NCI-H128 (cell line): ENCODE measurements at regions not wholly inside any gene's neighbourhood (a gene's known extent, or its start where the extent isn't known, plus 50 kb on each side); places are given as distances from the start of the nearest gene placed in this dataset.

Experiments used
- DNase-seq: peaks from one replicate; lab custom pipeline; 2025; ENCODE audit not compliant: unreplicated experiment; lab: John Stamatoyannopoulos, UW

DNA sequence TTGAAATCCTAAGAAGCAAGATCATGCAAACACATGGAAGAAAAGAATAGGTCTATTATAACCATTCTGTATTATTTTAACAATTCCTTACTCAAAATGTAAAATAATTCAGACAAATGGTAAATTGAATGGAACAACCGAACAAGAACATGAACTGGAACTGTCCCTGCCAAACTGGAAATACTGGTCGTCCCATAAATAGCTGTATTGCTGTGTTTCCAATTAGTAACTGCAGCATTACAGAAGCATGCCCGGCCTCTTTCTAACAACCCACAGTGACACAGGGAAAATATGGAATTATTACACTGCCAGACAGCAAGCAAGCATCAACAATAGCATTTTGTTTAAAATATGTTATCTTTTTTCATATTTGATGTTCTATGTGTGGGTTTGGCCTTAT lies 1138.5 kb upstream of the PHF14 start:
- no peak for DNase-seq

- no peak for DNase-seq
Measured at GRCh38 chr7:9836671-9837070, 1137.0 kb upstream of the PHF14 start.

DNA sequence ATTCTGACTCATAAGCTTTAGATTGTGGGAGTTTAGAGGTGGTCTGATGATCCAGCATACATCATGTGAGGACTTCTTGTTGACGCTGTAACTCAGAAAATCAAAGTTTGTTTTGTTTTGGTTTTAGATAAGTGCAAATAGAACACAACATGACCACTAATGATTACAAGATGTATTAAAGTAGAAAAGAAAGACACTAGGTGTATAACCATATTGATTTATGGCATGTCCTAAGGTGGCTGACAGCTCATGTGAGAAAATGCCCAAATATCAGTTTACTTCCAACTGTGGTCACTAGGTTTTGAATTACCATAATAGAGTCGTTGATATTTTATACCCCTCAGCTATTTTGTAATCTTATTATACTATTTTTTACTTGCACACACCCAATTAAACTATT lies 1131.4 kb upstream of the PHF14 start:
- DNase-seq, result no peak

GRCh38 chr7:9846902-9847301 lies 1126.8 kb upstream of the PHF14 start:
- DNase-seq, result no peak

DNA sequence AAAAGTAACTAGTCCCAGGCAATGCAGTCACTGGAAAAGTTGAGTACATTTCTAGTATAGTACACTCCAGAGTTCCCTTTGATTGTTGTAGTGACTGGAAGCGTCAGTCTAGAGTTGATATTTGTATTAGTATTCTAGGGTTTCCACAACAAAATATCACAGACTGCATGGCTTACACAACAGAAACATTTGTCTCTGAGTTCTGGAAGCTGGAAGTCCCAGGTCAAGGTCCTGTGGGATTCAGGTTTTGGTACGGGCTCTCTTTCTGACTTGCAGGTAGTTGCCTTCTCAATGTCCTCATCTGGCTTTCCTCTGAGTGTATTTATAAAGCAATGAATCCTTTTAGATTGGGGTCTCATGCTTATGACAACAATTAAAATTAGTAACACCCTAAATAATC lies 1119.1 kb upstream of the PHF14 start:
- no peak for DNase-seq

GRCh38 chr7:9856668-9857067 lies 1117.0 kb upstream of the PHF14 start:
- DNase-seq, result no peak

DNA sequence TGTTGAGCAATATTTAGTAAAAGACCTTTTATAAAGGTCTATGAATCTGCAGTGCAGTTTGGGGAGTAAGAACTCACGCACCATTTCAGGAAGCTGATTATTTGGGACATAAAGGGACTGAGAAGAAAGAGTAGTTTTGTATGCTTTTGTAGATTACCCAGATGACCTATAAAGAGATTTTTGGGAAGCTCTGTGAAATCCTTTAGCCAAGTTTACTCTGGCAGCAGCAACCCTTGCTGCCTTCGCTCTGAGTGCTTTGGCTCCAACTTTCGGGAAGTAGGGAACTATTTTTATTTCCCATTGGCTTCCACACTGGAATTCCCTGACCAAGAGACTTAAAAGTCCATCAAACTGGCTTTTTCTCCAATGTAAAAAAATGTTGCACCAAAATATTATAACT lies 1110.1 kb upstream of the PHF14 start:
- DNase-seq, result no peak

GRCh38 chr7:9869151-9869550 lies 1104.5 kb upstream of the PHF14 start:
- DNase-seq, result no peak

DNA sequence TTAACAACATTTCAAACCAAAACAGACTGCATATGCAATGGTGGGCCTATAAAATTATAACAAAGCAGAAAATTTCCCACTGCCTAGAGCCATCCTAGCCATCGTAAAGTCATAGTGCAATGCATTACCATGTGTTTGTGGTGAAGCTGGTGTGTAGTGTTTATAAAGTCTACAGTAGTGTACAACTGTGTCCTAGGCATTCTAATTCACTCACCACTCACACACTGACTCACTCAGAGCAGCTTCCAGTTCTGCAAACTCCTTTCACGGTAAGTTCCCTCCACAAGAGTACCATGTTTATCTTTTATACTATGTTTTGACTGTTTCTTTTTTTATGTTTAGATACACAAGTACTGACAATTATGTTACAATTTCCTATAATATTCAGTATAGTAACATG lies 1104.1 kb upstream of the PHF14 start:
- no peak for DNase-seq

GRCh38 chr7:9870674-9871073 lies 1103.0 kb upstream of the PHF14 start:
- no peak for DNase-seq

DNA sequence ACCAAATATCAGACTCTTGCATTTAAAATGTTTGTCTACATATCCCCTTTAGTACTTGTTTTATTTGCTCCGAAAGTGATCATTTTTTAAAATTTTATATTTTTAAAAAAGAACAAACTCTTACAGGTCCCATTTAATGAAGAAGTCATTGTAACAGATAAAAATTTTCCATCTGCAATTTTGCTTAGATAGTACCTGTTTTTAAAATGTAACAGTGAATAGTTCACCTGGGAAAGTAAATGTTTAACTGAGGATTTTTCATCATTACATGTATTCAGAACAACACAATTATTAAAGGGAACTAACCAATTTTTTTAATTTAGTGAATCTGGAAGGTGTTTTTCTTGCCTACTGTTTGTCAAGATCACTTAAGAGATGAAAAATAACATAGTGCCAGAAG lies 1099.5 kb upstream of the PHF14 start:
- no peak for DNase-seq

DNA sequence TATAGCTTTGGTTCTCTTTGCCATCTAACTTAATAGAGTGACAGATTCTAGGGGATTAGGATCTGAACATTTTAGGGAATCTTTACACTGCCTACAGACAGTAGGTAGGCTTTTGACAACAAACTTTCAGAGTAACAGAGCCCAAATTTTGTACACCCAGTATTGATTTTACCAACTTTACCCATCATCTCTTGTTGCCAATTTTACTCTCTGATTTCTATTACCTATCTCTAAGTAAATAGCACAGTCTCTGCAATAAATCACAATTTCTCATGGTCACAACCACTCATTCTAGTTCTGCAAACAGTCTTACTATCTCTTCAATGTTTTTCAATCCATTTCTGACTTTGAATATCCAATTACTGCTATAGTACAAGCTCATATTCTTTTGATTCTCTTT lies 1097.6 kb upstream of the PHF14 start:
- DNase-seq, result no peak

GRCh38 chr7:9889554-9889953 lies 1084.1 kb upstream of the PHF14 start:
- no peak for DNase-seq

- DNase-seq, result no peak
Measured at GRCh38 chr7:9890092-9890491, 1083.6 kb upstream of the PHF14 start.

DNA sequence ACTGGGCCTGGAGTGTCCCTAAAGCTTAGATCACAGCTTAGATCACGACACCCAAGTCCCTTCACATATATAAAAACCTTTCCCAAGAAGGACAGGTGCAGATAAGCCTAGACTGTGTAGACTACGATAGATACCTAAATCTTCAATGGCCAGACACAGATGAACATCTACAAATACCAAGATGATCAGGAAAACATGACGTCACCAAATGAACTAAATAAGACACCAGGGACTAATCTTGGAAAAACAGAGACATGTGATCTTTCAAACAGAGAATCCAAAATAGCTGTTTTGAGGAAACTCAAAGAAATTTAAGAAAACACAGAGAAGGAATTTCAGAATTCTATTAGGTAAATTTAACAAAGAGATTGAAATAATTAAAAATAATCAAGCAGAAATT lies 1082.6 kb upstream of the PHF14 start:
- DNase-seq, result no peak

- no peak for DNase-seq
Measured at GRCh38 chr7:9900339-9900738, 1073.3 kb upstream of the PHF14 start.

- DNase-seq, result no peak
Measured at GRCh38 chr7:9921326-9921725, 1052.3 kb upstream of the PHF14 start.

DNA sequence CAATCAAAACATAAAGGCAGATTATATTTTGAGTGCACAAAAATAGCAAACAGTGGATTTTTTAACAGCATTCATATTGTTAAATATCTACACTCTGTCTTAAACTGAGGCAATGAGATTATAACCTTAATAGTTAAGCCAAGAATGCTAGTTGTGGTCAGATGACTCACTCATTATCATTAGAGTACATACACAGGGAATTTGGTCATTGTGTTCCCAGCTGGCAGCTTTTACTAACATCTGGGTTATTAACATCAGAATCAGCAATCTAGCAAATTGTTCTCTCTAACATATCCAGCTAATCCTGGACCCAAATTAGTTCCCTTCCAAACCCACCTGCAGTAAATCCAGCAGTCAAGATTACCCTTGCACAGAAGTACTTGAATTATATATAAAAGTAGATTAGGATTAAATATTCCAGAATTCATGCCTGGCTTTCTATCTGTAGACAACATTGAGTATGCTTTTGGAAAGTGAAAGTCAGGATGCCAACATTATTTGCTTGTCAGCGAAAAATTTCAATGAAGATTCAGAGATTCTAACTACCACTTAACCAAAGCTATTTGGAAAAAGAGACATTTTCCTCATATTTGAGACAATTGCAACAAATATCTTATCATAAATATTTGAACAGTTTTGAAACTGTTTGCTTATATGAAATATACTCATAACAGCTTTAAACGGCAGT lies 1035.6 kb upstream of the PHF14 start:
- DNase-seq, result no peak

DNA sequence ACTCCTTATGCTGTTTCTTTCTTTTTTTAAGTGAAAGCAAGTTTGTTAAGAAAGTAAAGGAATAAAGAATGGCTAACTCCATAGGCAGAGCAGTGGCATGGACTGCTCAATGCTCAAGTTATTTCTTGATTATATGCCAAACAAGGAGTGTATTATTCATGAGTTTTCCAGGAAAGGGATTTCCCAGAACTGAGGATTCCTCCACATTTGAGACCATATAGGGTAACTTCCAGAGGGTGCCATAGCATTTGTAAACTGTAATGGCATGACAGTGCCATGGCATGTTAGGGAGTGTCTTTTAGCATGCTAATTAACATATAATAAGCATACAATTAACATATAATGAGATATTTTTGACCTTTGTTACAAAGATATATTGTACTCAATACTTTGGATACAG lies 1034.5 kb upstream of the PHF14 start:
- DNase-seq, result no peak

DNA sequence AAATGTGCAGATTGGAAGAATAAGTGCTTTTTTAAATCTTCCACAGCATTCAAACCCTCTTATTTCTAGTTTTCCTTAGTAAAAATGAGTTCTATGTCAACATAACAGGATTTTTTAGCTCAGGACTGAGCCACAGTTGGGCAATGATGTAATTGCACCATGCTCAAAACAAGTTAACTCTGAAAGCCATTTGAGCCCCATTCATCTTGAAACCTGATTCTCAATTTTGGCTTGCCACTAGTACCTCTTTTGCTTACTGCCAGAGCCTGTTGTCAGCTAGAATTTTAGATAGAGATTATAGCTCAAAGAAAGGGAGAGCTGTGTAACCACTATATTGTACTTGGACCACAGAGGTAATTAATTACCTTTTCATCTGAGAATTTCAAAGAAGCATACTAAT lies 1028.5 kb upstream of the PHF14 start:
- peak; percentile 52 for DNase-seq

- DNase-seq, result peak; percentile 39
Measured at GRCh38 chr7:9945857-9946256, 1027.8 kb upstream of the PHF14 start.

DNA sequence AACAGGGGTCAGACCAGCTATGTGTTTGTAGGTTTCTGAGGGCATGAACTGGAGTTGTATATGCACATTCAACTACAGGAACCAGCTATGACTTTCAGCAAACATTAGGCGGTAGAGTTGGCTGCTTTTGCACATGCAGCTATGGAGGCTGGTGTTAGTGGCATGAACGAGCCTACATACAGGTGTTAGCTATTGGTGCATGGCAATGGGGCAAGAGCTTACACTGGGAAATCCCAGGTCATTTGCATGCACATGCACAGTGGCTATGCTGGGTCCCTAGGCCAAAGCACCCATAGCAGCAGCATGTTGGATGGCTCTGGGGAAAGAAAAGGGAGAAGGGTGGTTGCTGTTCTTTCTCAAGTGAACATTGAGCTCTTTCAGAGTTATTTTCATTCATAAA lies 1018.5 kb upstream of the PHF14 start:
- DNase-seq, result no peak

GRCh38 chr7:9958486-9958885 lies 1015.2 kb upstream of the PHF14 start:
- DNase-seq, result no peak

GRCh38 chr7:9960460-9960859 lies 1013.2 kb upstream of the PHF14 start:
- DNase-seq, result no peak
